GM23338 (cell line): ENCODE measurements at regions not wholly inside any gene's neighbourhood (a gene's known extent, or its start where the extent isn't known, plus 50 kb on each side); places are given as distances from the start of the nearest gene placed in this dataset.

Source experiments
- CREB1 ChIP-seq: fragments of 250-450 bp; sonication (Bioruptor Pico); IDR thresholded peaks from 2 replicates; pipeline ENCODE4 v1.5.0; 2020; ENCODE audit warnings: low read depth, mild to moderate bottlenecking, moderate library complexity
- CTCF ChIP-seq, 2 experiments: fragments of 200-600 bp in 1 of 2; sonication (generic) in 1 of 2; conservative IDR thresholded peaks; 2 replicates each; pipeline versions ENCODE4 v1.5.1 to v1.6.1; 2016 to 2017; ENCODE audit warnings: antibody characterized with exemption in 2 of 2, low read depth in 2 of 2, mild to moderate bottlenecking in 2 of 2, moderate library complexity in 1 of 2
- EZH2 ChIP-seq: fragments of 200-600 bp; sonication (generic); IDR thresholded peaks from one replicate; pipeline ENCODE4 v1.8.0; 2017; ENCODE audit warnings: antibody characterized with exemption, mild to moderate bottlenecking, low read depth; ENCODE audit not compliant: unreplicated experiment
- EZH2phosphoT487 ChIP-seq: fragments of 200-600 bp; sonication (generic); IDR thresholded peaks from one replicate; pipeline ENCODE4 v1.8.1; 2018; ENCODE audit warnings: antibody characterized with exemption; ENCODE audit not compliant: unreplicated experiment
- JUNB ChIP-seq: IDR thresholded peaks from one replicate; pipeline ENCODE4 v1.6.1; 2016; ENCODE audit warnings: antibody characterized with exemption; ENCODE audit not compliant: unreplicated experiment
- NANOG ChIP-seq: IDR thresholded peaks from 2 replicates; pipeline ENCODE4 v1.6.1; 2016; ENCODE audit warnings: antibody characterized with exemption, borderline replicate concordance
- POLR2AphosphoS5 ChIP-seq: IDR thresholded peaks from 2 replicates; pipeline ENCODE4 v1.6.1; 2016; ENCODE audit warnings: antibody characterized with exemption, low read depth
- REST ChIP-seq: IDR thresholded peaks from one replicate; pipeline ENCODE4 v1.6.1; 2018; ENCODE audit warnings: antibody characterized with exemption; ENCODE audit not compliant: unreplicated experiment
- ZNF114 ChIP-seq: fragments of 250-450 bp; sonication (Bioruptor Pico); IDR thresholded peaks from 2 replicates; pipeline ENCODE4 v1.5.0; 2020; ENCODE audit warnings: mild to moderate bottlenecking, moderate library complexity
- ZNF331 ChIP-seq: fragments of 250-450 bp; sonication (Bioruptor Pico); IDR thresholded peaks from 2 replicates; pipeline ENCODE4 v1.5.0; 2020; ENCODE audit warnings: low read depth, mild to moderate bottlenecking, moderate library complexity

GRCh38 chr11:29032384-29033149, 924.4 kb downstream of the METTL15 start:
- TF ChIP-seq REST = no peak
- no peak for TF ChIP-seq CTCF (conservative IDR thresholded peaks at IDR 0.05; ENCODE audit: low read depth in 2 of 2)
- TF ChIP-seq POLR2AphosphoS5 = no peak
- no peak for TF ChIP-seq ZNF331
- TF ChIP-seq EZH2 = no peak
- TF ChIP-seq NANOG = no peak
- TF ChIP-seq EZH2phosphoT487 = no peak
- no peak for TF ChIP-seq ZNF114 (CRISPR knock-in tag)
- no peak for TF ChIP-seq JUNB
- TF ChIP-seq CREB1 (CRISPR knock-in tag) = no peak
